Neural cell (in vitro differentiated cells): ENCODE measurements at regions not wholly inside any gene's neighbourhood (a gene's known extent, or its start where the extent isn't known, plus 50 kb on each side); places are given as distances from the start of the nearest gene placed in this dataset.

Experiments
- EZH2 ChIP-seq: fragments of 200-600, 300-800 bp; shearing (Covaris generic), sonication (generic); IDR thresholded peaks from 2 replicates; pipeline ENCODE4 v1.6.1; 2014; ENCODE audit warnings: antibody characterized with exemption, low read length, borderline replicate concordance, mild to moderate bottlenecking; ENCODE audit not compliant: insufficient read depth, poor library complexity, severe bottlenecking
- TAF1 ChIP-seq: IDR thresholded peaks from 2 replicates; pipeline ENCODE4 v1.6.1; 2012; ENCODE audit warnings: low read depth
- TF ChIP-seq, protein P1 (sequence below): fragments of 450-650 bp; IDR thresholded peaks from 2 replicates; pipeline ENCODE4 v1.5.1; 2014; ENCODE audit warnings: antibody characterized with exemption, mild to moderate bottlenecking, moderate library complexity; ENCODE audit not compliant: poor library complexity, severe bottlenecking

DNA sequence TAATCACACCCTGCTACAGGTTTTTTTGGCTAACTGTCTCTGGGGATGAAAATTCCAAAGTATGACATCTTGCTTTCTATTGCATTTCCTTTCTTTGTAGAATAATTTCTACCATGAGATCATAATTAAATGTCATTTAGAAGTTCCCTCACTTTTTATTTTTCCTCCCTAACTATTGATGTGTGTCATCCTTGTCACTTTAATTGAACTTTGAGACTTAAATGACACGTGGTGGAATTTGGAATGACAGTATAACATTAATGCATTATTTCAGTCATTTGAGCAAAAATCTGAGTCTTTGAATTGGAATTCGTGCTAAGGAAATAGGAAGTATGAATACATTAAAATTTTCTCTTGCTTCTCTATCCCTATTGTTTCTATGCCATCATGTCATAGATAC lies 745.4 kb downstream of the PDHA2 start:
- TF ChIP-seq EZH2 (no peak), TAF1 (no peak)
- TF ChIP-seq, protein P1, sequence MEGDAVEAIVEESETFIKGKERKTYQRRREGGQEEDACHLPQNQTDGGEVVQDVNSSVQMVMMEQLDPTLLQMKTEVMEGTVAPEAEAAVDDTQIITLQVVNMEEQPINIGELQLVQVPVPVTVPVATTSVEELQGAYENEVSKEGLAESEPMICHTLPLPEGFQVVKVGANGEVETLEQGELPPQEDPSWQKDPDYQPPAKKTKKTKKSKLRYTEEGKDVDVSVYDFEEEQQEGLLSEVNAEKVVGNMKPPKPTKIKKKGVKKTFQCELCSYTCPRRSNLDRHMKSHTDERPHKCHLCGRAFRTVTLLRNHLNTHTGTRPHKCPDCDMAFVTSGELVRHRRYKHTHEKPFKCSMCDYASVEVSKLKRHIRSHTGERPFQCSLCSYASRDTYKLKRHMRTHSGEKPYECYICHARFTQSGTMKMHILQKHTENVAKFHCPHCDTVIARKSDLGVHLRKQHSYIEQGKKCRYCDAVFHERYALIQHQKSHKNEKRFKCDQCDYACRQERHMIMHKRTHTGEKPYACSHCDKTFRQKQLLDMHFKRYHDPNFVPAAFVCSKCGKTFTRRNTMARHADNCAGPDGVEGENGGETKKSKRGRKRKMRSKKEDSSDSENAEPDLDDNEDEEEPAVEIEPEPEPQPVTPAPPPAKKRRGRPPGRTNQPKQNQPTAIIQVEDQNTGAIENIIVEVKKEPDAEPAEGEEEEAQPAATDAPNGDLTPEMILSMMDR: no peak
